ENCODE measurements at regions not wholly inside any gene's neighbourhood (a gene's known extent, or its start where the extent isn't known, plus 50 kb on each side); places are given as distances from the start of the nearest gene placed in this dataset.

- TF ChIP-seq, protein P1, sequence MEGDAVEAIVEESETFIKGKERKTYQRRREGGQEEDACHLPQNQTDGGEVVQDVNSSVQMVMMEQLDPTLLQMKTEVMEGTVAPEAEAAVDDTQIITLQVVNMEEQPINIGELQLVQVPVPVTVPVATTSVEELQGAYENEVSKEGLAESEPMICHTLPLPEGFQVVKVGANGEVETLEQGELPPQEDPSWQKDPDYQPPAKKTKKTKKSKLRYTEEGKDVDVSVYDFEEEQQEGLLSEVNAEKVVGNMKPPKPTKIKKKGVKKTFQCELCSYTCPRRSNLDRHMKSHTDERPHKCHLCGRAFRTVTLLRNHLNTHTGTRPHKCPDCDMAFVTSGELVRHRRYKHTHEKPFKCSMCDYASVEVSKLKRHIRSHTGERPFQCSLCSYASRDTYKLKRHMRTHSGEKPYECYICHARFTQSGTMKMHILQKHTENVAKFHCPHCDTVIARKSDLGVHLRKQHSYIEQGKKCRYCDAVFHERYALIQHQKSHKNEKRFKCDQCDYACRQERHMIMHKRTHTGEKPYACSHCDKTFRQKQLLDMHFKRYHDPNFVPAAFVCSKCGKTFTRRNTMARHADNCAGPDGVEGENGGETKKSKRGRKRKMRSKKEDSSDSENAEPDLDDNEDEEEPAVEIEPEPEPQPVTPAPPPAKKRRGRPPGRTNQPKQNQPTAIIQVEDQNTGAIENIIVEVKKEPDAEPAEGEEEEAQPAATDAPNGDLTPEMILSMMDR (IDR thresholded peaks at IDR 0.05): no peak
- no peak for TF ChIP-seq POLR2A (IDR thresholded peaks at IDR 0.05)
Observed at GRCh38 chr5:35458824-35459207, 158.8 kb upstream of the SPEF2 start.

All from esophagus squamous epithelium (tissue), 4 donors.